GDM1 (cell line): ENCODE measurements at regions not wholly inside any gene's neighbourhood (a gene's known extent, or its start where the extent isn't known, plus 50 kb on each side); places are given as distances from the start of the nearest gene placed in this dataset.
"Not testable (repeated sequence)": the region's sequence is repeated elsewhere in the genome, so short reads cannot be mapped to it uniquely, and the experiment has no call there.

Experiments
- DNase-seq: peaks from one replicate; lab custom pipeline; 2025; lab: John Stamatoyannopoulos, UW

- DNase-seq: not testable (repeated sequence)
These were observed 93.3 kb downstream of the ANKRD30BL start for GRCh38 chr2:132068407-132068806.

- not testable (repeated sequence) for DNase-seq
These were observed 96.4 kb downstream of the ANKRD30BL start for GRCh38 chr2:132065391-132065790.

- not testable (repeated sequence) for DNase-seq
These were observed 122.0 kb downstream of the ANKRD30BL start for GRCh38 chr2:132039609-132040236.

GRCh38 chr2:132038883-132039235 is 122.9 kb downstream of the ANKRD30BL start:
- not testable (repeated sequence) for DNase-seq

GRCh38 chr2:132038179-132038882 is 123.4 kb downstream of the ANKRD30BL start:
- no peak for DNase-seq

GRCh38 chr2:132037527-132038178 is 124.1 kb downstream of the ANKRD30BL start:
- DNase-seq: no peak

GRCh38 chr2:132034646-132035045 is 127.1 kb downstream of the ANKRD30BL start:
- DNase-seq: no peak

- no peak for DNase-seq
These were observed 127.8 kb downstream of the ANKRD30BL start for GRCh38 chr2:132033949-132034348.

GRCh38 chr2:132033365-132033764 is 128.4 kb downstream of the ANKRD30BL start:
- no peak for DNase-seq

GRCh38 chr2:132012046-132012445 is 149.7 kb downstream of the ANKRD30BL start:
- not testable (repeated sequence) for DNase-seq

- no peak for DNase-seq
These were observed 151.8 kb downstream of the ANKRD30BL start for GRCh38 chr2:132009874-132010521.

- no peak for DNase-seq
These were observed 152.4 kb downstream of the ANKRD30BL start for GRCh38 chr2:132009177-132009873.

GRCh38 chr2:131990751-131991150 is 171.0 kb downstream of the ANKRD30BL start:
- not testable (repeated sequence) for DNase-seq

GRCh38 chr2:131966671-131967070 is 195.1 kb downstream of the ANKRD30BL start:
- not testable (repeated sequence) for DNase-seq

- DNase-seq: no peak
These were observed 195.5 kb downstream of the ANKRD30BL start for GRCh38 chr2:131966256-131966655.

- not testable (repeated sequence) for DNase-seq
These were observed 203.6 kb downstream of the ANKRD30BL start for GRCh38 chr2:131958019-131958609.

GRCh38 chr2:131948641-131949040 is 213.1 kb downstream of the ANKRD30BL start:
- DNase-seq: not testable (repeated sequence)

GRCh38 chr2:131923287-131923686 is 238.5 kb downstream of the ANKRD30BL start:
- DNase-seq: peak; percentile 10

- not testable (repeated sequence) for DNase-seq
These were observed 238.9 kb downstream of the ANKRD30BL start for GRCh38 chr2:131922854-131923253.
